Ishikawa (cell line): ENCODE measurements at regions not wholly inside any gene's neighbourhood (a gene's known extent, or its start where the extent isn't known, plus 50 kb on each side); places are given as distances from the start of the nearest gene placed in this dataset.

ENCODE experiments used
- CREB1 ChIP-seq: IDR thresholded peaks from 2 replicates; pipeline ENCODE4 v1.6.1; 2012; ENCODE audit warnings: low read depth
- EGR1 ChIP-seq: IDR thresholded peaks from 2 replicates; pipeline ENCODE4 v1.6.1; 2012
- EP300 ChIP-seq: IDR thresholded peaks from 2 replicates; pipeline ENCODE4 v1.6.1; 2012; ENCODE audit warnings: borderline replicate concordance
- FOXM1 ChIP-seq: IDR thresholded peaks from 2 replicates; pipeline ENCODE4 v1.6.1; 2012; ENCODE audit warnings: low read depth, borderline replicate concordance
- MAX ChIP-seq: IDR thresholded peaks from 2 replicates; pipeline ENCODE4 v1.6.1; 2012
- NFIC ChIP-seq: IDR thresholded peaks from 2 replicates; pipeline ENCODE4 v1.6.1; 2012
- RAD21 ChIP-seq: IDR thresholded peaks from 2 replicates; pipeline ENCODE4 v1.6.1; 2012; ENCODE audit warnings: low read depth
- REST ChIP-seq: IDR thresholded peaks from 2 replicates; pipeline ENCODE4 v1.6.1; 2012; ENCODE audit warnings: low read depth, mild to moderate bottlenecking
- TAF1 ChIP-seq: IDR thresholded peaks from 2 replicates; pipeline ENCODE4 v1.6.1; 2012; ENCODE audit warnings: low read depth, mild to moderate bottlenecking
- TCF12 ChIP-seq: IDR thresholded peaks from 2 replicates; pipeline ENCODE4 v1.6.1; 2012; ENCODE audit warnings: low read depth
- TEAD4 ChIP-seq: IDR thresholded peaks from 2 replicates; pipeline ENCODE4 v1.6.1; 2012
- USF1 ChIP-seq: IDR thresholded peaks from 2 replicates; pipeline ENCODE4 v1.6.1; 2012
- YY1 ChIP-seq: IDR thresholded peaks from 2 replicates; pipeline ENCODE4 v1.6.1; 2012; ENCODE audit warnings: low read depth
- ZBTB7A ChIP-seq: IDR thresholded peaks from 2 replicates; pipeline ENCODE4 v1.6.1; 2012; ENCODE audit warnings: low read depth

- TF ChIP-seq REST = no peak
- no peak for TF ChIP-seq USF1
- TF ChIP-seq TAF1 = no peak
- no peak for TF ChIP-seq TCF12
- TF ChIP-seq CREB1 = no peak
- no peak for TF ChIP-seq YY1
- no peak for TF ChIP-seq MAX
- TF ChIP-seq EP300 = no peak
These were observed 588.3 kb upstream of the SLITRK1 start for GRCh38 chr13:84470528-84470927.

- no peak for TF ChIP-seq TAF1
- no peak for TF ChIP-seq CREB1
These were observed 584.2 kb upstream of the SLITRK1 start for GRCh38 chr13:84466461-84466860.

- no peak for TF ChIP-seq YY1
- no peak for TF ChIP-seq REST
- TF ChIP-seq FOXM1 = no peak
- no peak for TF ChIP-seq ZBTB7A
These were observed 578.7 kb upstream of the SLITRK1 start for GRCh38 chr13:84460989-84461388.

- no peak for TF ChIP-seq NFIC
- TF ChIP-seq MAX = no peak
- TF ChIP-seq RAD21 = 0 out of 2 replicates have a peak, but pooled peaks have one; percentile 8
These were observed 573.0 kb upstream of the SLITRK1 start for GRCh38 chr13:84455143-84455905.

GRCh38 chr13:84447640-84447978 is 565.3 kb upstream of the SLITRK1 start:
- no peak for TF ChIP-seq TCF12
- no peak for TF ChIP-seq EGR1
- TF ChIP-seq MAX = no peak
- TF ChIP-seq NFIC = no peak
- no peak for TF ChIP-seq USF1
- no peak for TF ChIP-seq EP300
- no peak for TF ChIP-seq TAF1
- no peak for TF ChIP-seq REST
- TF ChIP-seq FOXM1 = no peak
- TF ChIP-seq TEAD4 = no peak
- no peak for TF ChIP-seq RAD21
- no peak for TF ChIP-seq CREB1
- TF ChIP-seq ZBTB7A = no peak
